ENCODE measurements at regions not wholly inside any gene's neighbourhood (a gene's known extent, or its start where the extent isn't known, plus 50 kb on each side); places are given as distances from the start of the nearest gene placed in this dataset.

DNA sequence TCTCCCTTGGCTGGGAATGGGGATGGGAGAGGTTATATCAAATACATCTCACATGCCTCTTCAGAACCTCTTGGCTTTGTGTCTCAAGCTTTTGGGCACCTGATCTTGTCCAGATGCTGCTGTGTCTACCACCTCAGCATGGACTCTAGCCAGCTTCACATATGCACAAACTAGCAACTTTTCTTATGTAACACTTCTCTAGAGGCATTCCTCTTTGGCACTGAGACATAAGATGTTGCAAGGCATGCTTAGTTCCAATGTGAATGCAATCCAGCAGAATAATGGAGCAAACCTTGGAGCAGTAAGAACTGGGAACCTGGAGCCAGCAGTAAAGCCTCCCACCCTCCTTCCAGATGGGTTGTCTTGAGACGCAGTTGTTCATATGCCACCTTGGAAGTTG, 113.4 kb upstream of the TMEM47 start:
- TF ChIP-seq, protein P1, sequence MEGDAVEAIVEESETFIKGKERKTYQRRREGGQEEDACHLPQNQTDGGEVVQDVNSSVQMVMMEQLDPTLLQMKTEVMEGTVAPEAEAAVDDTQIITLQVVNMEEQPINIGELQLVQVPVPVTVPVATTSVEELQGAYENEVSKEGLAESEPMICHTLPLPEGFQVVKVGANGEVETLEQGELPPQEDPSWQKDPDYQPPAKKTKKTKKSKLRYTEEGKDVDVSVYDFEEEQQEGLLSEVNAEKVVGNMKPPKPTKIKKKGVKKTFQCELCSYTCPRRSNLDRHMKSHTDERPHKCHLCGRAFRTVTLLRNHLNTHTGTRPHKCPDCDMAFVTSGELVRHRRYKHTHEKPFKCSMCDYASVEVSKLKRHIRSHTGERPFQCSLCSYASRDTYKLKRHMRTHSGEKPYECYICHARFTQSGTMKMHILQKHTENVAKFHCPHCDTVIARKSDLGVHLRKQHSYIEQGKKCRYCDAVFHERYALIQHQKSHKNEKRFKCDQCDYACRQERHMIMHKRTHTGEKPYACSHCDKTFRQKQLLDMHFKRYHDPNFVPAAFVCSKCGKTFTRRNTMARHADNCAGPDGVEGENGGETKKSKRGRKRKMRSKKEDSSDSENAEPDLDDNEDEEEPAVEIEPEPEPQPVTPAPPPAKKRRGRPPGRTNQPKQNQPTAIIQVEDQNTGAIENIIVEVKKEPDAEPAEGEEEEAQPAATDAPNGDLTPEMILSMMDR (IDR thresholded peaks at IDR 0.05) = no peak
- TF ChIP-seq POLR2A (IDR thresholded peaks at IDR 0.05) = no peak

Data from thyroid gland (tissue), 4 donors.